Activated CD4-positive, CD25-positive, alpha-beta regulatory T cell treated with anti-CD3 and anti-CD28 coated beads, Interleukin-2, amount 50 U/mL, for 24 hours (primary cell): ENCODE measurements at regions not wholly inside any gene's neighbourhood (a gene's known extent, or its start where the extent isn't known, plus 50 kb on each side); places are given as distances from the start of the nearest gene placed in this dataset.
A peak's percentile ranks its signal among the peaks of the same experiment; 100 is the strongest.

Experiments
- ATAC-seq, 2 donors: fragments of 150-1000 bp; cut with Tn5 transposase; one replicate each; pipeline ENCODE4 v1.10.0; 2021; ENCODE audit warnings: mild to moderate bottlenecking in 1 of 2, moderate library complexity in 1 of 2

DNA sequence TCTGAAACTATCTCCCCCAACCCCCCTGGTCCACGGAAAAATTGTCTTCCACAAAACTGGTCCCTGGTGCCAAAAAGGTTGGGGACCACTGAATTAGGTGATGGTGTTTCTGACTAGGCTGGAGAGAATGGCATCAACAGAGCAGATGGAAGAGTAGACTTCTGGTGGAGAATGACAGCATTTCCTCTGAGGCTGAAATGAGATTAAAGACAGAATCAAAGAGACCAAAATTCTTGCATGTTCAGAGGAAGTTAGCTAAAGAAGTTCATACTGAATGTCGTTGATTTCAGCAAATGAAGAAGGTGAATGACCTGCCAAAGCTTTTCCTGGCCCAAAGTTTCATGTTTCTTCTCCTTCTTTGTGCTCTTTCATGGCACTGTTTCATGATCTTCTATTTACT, 188.2 kb upstream of the RUNX1 start:
- no peak for ATAC-seq

DNA sequence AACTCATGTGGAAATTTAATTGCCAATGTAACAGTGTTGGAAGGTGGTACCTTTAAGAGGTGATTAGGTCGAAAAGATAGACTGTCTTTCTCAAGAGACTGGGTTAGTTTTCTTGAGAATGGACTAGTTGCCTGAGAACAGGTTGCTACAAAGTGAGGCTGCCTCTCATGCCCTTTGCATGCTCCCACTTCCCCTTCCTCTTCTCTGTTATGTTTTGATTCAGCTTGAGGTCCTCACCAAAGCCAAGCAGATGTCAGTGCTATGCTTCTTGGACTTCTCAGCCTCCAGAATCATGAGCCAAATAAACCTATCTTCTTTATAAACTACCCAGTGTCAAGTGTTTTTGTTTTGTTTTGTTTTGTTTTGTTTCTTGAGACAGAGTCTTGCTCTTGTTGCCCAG, 187.0 kb upstream of the RUNX1 start:
- no peak for ATAC-seq

DNA sequence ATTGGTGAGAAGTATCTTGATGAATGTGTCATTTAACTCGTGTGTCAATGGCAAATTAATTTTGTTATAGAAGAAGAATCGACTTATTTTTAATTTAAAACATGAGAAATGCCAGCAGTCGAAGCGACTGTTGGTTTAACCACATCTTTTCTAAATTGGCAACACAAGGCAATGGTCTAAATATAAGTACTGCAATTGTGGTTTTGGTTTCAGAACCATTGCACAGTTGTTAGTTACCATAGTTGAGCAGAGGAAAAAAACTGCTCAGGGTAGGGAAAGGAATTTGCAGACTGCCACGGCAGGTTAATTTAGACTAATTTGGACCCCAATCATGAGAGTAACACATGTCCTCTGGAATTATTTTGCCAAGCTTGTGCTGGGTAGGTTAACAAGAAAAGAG, 185.6 kb upstream of the RUNX1 start:
- peak in 1 of 2 donors; percentile 75 for ATAC-seq

DNA sequence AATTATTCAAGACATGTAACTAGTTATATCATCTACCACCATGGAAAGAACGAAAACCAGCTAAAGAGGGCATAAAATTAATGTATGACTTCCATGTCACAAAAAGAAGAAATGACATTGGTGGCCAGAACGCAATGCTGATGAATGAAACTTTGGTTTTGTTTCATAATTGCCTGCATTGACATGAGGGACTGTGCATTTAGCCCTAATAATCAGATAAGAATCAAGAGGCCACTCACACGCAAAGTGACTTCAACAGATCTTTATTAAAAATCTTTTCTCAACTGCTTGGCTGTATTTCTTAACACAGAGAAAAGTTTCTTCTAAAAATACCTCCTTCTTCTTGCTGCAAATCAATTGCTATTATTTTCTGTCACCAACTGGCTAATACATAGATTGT, 184.7 kb upstream of the RUNX1 start:
- no peak for ATAC-seq

DNA sequence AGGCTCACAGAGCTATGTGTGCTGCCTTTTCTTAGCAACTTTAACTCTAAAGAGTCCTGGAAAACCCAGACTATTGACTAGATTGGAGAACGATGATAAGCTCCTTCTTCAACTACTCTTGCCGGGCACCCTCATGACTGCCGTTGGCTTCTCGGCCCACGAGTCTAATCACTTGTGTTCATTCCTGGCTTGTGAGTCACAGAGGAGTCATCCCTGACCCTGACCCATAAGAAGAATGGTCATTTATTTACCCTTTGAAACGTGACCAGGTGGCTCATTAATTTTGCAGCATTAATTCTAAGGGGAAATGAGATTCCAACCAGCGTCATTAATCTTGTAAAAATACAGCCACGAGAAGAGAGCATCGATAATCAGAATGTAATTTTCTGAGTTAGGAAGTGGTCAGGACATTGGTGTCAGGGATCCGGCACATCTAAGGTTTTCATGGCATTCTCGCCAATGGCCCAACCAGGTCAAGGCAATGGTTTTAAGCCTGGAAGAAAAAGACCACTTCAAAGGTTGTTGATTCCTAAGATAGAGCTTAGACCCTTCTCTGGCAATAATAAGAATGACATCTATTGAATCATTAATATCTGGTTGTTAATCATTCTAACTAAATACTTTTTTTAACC, 183.6 kb upstream of the RUNX1 start:
- ATAC-seq, result no peak

DNA sequence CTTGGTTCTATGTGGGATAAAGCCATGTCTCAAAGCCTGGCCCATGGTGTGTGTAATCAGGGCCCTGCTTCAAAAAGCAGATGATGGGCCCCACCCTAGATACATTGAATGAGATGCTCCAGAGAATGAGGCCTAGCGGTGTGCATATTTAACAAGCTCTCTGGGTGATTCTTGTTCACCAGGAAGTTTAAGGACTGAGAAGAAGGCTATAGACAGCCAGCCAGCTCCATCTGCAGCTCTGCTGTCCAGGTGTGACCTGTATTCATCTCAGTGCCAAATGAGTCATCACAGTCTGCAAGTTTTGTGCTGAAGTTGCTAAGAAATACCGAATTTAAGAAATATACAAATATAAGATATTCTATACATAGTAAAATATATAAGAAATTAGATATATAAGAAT, 182.0 kb upstream of the RUNX1 start:
- ATAC-seq, result no peak

DNA sequence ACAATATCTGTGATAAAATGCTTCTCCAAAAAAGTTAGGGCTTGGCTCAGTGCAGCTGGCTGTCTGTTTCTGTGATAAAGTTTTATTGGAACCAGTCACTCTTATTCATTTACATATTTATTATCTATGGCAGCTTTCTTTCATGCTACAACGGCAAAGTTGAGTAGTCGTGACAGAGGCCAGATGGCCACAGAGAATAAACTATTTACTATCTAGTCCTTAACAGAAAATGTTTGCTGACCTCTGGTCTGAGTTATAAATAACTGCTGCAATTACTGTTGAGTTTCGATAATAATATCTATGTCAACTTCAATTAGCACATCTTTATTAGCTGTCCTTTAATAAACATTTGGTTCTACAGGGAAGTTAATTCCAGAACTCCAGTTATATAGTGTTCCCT, 180.2 kb upstream of the RUNX1 start:
- ATAC-seq, result no peak

DNA sequence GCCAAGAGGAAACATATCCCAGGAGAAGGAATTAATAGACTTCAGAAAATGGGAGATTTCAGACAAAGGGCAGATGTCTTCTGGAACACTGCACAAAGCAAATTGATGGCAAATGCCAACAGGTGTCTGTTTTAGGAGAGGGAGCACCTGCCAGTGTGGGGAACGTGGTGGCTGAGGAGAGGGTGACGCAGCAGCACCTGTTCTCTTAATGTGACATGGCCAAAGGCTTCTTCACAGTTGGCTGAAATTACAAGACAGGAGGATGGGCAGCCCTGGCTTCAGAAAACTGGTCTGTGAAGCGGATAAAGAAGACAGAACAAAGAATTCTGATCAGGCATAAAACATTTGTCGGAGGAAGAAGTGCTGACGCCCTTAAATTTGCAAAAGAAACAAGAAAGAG, 178.7 kb upstream of the RUNX1 start:
- ATAC-seq, result no peak

DNA sequence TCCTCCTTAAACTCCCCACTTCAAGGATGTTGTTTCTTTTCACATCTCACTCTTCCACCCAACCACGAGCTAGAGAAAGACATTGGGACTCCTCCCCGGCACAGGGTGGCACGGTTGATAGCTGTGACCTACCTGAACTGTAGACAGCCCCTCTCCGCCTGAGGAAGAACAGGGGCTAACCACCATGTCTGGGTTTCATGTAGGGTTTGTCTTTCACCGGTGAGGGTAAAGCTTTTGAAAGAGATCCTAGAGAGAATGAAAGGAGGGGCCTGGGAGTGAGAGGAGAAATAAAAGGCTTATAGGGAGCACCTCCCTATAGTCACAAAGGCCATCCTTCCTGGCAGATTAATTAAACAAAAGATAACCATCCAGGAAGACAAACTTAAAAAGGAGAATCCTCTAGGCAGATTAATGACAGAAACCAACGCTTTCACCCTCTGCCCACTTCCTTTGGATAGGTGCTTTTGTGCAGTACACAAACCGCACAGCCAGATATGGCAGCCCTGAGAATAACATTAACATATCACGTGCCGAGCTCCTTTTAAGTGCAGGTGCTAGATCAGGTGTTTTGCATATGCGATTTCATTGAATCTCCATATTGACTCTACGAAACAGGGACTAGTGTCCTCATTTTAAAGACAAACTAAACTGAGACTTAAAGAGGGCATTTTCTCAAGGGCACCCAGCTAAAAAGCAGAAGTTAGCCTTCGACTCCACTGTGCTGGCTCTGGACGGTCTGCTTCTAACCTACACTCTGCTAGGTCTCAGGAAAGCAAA, 178.1 kb upstream of the RUNX1 start:
- peak; percentile 89 to 91 for ATAC-seq

DNA sequence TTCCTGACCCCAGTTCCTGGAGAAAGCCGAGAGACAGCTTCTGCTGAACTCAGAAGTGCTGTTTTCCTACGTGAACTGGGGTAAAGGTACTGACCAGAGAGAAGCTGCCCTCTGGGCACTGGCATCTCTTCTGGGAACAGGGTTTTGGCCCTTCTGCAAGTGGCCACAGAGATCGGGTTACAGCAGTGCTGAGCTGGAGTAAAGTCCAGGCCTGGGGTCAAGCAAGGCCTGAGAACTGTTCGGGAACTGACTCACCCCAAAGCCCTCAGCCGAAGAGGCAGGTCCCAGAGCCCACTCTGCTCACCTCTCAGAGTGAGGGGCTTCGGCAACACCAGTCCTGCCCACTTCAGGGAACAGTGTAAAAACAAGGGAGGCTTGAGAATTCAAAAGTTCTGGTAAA, 177.2 kb upstream of the RUNX1 start:
- ATAC-seq, result no peak

DNA sequence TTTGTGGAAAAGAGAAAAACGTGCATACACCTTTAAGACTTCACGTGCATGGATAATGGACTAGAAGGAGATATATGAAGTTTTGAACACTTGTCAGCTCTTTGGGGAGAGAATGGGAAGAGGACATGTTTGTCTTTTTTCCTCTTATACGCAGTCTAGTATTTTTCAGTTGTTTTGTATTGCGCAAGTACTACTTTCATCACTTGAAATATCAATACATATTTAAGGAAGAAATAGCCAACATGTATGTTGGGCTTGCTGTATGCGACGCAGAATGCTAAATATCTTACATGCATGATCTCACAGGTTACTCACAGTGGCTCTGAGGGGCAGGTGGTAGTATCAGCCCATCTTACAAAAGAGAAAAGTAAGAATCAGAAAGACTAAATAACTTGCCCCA, 176.5 kb upstream of the RUNX1 start:
- ATAC-seq, result no peak

DNA sequence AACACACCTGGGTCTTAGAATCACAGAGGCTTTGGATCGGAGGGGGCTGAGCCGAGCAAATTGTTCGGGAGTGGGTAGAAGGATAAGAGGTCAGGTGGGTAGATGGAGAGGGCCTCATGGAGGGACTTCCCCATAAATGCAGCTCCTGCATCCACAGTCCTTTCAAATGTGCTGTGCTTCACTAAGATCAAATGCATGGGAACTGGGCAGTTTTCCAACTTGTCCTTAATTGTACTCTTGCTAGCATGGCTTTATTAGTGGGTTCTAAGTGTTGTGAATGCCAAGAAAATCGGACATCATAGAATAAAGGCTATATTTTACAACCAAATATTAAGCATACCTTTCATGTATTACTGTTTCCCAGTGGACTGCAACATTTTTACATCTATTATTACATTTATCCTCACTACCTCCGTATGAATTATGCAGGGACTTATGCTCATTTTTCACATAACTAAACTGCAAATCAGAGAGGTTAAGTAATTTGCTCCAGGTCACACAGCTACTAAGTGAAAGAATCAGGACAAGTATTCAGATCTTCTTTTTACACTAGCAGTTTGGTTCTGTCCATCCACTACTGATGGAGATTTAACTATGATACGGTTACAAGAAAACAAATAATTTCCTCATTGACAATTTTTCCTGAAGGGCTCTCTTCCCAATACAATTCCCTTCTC, 174.5 kb upstream of the RUNX1 start:
- ATAC-seq, result no peak

DNA sequence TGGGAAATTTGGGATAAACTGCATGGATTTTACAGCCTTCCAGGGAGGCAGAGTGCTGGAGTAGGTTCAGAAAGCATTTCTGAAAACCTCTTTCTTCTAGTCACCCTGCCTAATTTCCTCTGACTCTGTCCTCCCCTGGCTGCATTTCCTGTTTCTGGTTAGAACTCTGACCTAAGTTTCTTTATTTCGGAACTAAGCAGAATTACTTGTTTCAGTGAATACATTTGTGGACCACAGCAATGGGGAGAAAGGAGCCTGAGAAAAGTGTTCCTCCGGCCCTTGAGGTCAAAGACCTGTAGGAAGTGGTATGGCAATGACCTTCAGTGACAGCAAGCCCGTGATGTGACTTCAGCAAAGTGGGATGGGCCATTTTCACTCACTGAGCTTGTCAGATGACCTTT, 173.4 kb upstream of the RUNX1 start:
- ATAC-seq, result peak in 1 of 2 donors; percentile 42

DNA sequence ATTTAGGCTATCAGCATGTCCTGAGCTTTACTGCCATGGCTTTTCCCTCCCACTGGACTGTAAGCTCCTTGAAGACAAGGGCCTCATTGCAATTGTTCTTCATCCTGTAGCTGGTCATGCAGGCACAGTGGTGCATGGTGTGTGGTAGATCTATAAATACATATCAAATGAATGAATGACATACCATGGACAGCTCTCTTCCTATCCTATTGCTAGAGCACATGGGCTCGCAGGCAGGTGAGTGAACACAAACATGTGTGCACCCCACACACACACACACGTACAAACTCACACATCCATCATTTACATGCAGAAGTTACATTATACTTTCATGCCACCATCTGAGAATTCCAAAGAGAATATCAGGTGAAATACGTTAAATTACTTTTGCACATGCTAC, 172.9 kb upstream of the RUNX1 start:
- ATAC-seq, result no peak

DNA sequence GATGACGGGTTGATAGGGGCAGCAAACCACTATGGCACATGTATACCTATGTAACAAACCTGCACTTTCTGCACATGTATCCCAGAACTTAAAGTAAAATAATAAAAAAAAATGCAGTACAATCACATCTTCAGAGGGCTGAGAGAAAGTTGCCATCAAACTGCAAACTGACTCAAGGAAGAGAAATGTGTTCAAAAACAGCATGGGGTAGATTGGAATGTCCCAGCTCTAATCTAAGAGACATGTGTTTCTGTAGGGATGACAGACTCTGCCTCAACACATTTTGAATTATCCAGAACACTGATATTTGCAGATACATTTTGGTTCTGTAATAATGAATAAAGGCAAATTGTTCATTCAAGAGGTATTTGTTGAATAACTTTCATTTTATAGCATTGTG, 171.2 kb upstream of the RUNX1 start:
- ATAC-seq, result no peak

DNA sequence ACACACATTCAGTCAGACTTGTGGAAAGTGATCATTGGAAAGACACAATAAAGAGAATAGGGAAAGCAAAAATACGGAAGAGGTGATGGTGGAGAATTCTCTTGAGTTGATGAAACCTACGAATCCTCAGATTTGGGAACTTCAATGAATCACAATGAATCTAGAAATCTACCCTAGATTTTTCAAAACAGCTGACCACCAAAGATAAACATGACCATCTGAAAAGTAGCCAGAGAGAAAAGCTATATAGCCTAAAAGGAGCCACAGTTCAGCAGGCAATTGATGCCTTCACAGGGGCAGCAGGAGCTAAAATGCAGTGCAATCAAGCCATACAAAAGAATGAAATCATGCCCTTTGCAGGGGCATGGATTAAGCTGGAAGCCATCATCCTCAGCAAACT, 170.6 kb upstream of the RUNX1 start:
- ATAC-seq, result no peak

DNA sequence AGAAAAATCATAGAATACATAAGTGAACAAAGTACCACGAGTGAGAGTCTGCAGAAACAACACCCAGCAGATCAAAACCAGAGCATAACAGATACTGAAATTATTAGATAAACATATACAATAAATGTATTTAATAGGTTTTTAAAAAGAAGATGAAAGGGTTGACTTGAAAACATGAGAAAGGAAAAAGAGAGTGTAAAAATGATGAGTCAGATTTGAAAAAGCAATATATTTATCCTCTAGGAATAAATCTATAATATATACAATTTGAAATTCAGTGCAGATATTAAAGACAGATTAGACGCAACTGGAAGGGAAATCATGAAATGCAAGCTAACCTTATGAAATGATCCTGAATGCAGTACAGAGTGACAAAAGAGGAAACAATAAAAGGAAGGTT, 170.2 kb upstream of the RUNX1 start:
- ATAC-seq, result no peak

DNA sequence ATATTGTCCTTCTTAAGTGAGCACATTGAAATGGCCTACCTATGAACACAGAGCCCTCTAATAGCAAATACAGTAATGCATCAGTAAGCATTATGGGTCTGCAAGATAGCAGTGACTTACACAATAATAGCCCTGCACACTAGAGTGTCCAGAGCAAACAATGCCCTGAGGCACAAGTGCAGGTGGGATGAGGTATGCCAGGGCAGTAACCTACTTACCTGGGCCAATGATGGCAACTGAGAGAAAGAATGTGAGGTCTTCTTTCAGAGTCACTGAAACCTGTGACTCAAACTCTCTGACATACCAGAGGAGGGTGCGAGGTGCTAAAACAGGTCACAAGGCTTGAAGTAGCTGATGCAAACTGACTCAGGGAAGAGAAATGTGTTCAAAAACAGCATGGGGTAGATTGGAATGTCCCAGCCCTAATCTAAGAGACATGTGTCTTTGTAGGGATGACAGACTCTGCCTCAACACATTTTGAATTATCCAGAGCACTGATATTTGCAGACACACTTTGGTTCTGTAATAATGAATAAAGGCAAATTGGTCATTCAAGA, 168.5 kb upstream of the RUNX1 start:
- ATAC-seq, result peak; percentile 89 to 91

DNA sequence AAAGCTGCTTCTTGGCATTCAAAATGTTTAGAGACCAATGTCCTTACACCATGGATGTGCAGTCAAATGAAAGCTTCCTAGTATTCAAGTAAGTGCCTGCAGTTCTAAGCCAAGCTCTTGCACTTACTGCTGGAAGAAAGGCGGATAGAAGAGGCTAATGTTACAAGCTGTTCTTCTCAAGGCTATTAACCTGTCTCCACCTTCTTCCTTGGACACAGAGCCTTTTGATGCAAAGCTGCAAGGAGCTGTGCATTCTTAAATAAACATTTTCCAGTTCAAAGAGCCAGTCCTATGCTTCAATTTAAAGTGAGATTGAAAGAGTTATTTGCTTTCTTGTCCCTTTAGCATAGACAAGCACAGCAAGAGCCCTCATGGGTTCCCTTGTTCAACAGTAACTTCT, 167.9 kb upstream of the RUNX1 start:
- no peak for ATAC-seq

DNA sequence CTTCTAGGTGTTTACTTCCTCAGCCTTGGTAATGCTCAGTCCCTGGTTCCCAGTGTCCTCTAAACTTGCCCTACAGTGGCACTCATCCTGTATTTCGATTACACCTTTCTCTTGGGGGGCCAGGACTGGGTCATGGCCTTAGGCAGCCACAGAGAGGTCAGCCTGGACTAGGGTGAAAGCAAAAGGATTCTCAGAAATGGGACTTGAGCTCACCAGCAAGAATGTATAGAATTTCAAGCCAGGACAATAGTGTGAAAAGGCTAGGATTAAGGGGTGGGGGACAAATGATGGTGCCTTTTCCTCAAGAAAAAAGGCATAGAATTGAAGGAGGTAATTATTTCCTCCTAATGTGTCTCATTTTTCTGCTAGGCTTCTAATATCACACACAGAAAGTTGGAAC, 166.8 kb upstream of the RUNX1 start:
- no peak for ATAC-seq

DNA sequence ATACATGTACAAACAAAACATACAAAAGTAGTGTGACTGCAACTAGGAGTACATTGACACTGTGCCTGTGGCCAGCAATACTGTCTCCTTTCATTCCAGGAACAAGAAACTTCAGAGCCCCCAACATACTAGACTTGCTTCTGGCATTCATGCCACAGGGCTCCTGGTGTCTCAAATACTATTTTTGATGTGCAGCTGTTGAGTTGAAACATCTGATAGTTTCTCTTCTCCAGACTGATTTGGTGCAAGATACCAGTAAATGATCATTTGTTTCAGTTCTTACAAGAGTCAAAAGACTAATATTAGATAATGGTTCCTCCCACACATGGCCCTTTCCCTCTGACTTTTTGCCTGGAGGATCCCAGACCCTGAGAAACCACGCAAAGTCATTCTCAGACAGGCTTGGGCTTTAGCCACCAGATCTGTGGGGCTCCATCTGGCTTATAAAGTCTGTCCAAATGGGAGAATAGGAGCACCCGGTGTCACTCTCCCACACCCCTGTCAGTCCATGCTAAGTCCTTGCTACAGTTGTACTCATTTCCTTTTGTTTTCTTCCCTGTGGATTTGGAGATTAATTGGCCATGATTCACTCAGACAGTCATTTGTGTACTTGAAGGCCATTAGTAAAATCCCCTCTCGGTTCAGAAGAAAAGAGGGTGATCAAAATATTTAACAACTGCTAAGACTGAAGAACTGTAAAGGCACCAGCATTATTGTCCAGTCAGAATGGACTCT, 163.5 kb upstream of the RUNX1 start:
- ATAC-seq, result no peak

DNA sequence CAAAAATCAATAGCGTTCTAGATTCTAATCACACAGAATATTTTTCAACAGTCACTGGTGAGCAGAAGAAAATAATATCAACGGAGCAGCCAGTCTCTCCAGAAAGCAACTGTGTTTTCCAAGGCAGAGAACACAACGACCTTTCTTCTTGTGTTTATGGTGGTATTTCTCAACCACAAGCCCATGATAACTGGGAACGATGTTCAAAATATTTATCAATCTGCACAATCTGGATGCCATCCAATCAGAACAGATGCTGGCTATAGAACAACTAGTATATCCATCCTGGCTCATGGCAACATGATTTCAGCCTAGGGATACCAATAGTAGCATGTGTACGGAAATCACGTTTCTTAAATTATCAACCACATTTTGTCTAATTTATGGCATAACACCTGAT, 162.7 kb upstream of the RUNX1 start:
- ATAC-seq, result no peak

DNA sequence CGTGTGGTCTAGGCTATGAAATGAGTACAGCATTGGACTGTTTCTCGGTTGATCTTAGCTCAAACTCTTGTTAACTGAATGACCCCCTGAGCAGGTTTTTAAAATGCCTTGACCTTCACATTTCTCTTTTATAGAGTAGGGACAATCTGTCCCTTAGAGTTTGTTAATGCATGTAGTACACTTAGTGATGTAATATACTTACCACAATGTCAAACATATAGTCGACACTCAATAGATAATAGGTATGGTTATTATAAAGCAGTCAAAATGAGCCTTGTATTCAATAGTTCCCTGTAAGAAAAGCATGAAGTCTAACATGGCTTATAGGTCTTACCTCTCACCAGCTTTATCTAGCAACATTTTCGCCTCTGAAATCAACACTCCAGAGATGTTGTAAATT, 161.0 kb upstream of the RUNX1 start:
- no peak for ATAC-seq
